Glomerular endothelial cell (primary cell): ENCODE measurements at regions not wholly inside any gene's neighbourhood (a gene's known extent, or its start where the extent isn't known, plus 50 kb on each side); places are given as distances from the start of the nearest gene placed in this dataset.
A peak's percentile ranks its signal among the peaks of the same experiment; 100 is the strongest.

Experiments used
- DNase-seq: peaks from one replicate; pipeline ENCODE4 v3.0.0-alpha.2; 2011; ENCODE audit warnings: low read depth, low spot score; ENCODE audit errors: extremely low read depth

DNA sequence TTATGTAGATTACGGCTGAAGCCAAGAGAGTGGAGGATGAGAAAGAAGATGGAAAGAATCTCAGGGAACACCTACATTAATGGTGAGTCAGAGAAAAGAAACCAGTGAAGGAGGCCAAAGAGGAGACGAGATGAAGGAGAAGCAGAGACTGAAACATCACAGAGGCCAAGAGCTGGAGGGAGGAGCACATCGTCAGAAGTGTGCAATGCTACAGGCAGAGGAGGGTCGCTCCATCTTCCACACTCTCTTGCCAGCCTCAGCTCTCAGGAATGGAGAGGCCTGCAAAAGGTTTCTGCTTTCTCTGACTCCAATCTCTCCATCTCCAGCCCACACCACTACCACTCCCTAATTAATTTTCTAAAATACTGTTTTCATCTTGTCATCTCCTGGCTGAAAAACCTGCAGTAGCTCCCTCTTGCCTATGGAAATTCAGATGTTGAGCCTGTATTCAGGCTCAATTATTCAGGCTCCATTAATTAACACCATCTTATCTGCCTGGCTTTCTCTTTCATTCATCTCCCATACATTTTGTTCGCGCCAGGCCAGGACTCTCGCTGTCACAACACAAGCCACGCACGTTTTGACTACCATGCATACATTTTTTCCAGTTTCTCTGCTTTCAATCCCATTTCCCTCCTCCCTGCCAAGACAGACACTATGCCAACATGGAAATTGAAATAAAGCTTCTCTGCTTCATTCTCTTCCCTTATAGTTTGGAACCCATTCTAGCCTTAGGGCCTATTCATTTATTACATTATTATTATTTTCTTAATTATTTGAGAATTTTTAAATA, 165.8 kb downstream of the INHBA start:
- no peak for DNase-seq

DNA sequence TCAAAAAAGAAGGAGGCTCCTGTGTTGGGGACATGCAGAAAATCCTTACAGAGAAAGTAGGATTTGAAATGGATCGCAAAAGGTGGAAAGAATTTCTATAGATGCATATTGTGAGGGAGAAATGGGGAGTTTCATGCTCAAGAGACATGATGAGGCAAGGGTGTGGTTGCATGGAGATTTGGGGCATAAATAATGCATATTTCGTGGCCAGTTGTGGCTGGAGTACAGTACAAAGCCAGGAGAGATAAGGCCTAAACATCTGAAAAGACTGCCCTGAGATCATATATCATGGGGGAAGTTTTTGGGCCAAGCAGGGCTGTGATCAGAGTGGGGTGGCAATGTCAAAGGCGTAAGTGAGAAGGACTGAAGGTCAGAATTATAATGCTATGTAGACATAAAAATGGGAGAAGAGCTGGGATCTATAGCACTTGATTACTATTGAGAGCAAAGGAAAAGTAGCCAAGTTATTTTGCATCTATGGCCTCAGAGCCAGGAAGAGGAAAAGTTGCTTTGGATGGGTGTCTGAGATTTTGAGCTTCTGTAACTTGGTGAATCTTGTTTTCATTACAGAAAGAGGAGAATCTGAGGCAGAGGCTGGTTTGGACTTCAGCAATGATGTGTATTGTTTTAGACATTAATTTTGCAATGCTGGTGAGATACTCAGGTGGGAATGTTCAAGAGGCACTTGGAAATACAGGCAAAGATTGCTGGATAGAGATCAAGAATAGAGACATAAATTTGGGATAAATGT, 166.6 kb downstream of the INHBA start:
- DNase-seq: no peak

DNA sequence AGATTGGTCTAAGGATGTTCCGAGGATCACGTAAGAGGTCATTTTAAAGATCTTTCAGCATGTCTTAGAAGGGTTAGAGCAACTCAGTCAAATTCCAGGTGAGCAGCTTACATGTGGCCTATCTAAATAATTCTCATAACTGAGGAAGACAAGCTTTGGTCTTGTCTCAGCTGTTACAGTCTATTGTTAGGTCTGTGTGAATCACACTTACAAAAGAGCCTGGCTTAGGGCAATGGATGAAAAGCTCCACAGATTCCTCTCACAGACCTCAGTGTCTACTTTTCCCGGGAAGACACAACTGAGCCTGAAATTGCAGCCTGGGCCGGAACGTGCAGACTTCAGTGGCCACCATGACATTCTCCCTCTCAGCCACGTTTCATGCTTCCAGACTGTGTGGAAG, 173.1 kb downstream of the INHBA start:
- no peak for DNase-seq

DNA sequence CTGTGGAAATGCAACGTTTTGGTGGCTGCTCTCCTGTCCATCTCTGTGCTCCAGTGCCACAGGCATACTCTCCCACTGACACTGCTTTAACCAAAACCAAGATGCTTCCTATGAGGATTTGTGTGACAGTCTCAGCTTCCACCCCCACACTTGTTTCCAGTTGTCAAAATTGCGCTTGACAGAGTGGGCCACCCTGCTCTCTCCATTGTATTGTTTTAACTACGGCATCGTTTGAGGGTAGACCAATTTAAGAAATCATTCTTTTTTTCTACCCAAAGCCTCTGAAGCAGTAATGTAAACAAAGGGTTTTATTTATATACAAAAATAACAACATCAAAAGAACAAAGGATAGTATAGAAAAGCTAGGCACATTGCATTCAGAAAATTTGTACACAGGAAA, 178.0 kb downstream of the INHBA start:
- DNase-seq: no peak

DNA sequence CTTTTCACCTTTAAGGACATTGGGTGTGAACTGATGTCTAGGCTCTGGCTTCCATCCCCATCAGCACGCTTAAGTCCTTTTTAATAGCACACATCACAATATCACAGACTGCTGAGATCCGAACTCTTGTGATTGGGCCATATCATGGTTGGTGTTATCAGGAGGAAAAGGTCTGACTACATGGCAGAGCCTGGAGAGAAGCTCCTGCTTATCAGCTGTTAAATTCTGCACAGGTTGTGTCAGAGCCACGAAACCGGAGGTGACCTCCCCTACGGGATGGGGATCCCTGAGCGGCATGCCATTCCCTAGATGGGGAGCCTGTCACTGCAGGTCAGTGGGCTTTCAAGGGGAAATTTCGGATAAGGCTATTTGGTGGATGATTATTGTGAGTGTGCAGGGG, 182.4 kb downstream of the INHBA start:
- DNase-seq: no peak

DNA sequence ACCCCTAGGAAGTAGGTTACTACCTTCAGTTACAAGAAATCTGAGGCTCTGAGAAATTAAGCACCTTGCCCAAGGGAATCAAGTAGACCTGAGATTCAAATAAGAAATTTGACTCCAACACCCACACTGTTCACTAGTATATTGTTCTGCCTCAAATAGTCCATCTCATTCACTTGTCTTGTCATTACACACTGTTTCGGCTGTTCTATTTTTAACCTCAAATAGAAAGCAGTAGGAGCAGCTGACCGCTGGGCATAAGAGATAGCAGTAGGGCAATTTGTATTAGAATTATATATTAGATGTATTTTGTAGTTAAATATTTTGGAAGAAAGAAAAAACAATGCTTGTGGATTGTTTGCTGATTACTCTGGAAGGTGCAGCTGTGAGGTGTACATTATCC, 185.1 kb downstream of the INHBA start:
- DNase-seq: no peak

DNA sequence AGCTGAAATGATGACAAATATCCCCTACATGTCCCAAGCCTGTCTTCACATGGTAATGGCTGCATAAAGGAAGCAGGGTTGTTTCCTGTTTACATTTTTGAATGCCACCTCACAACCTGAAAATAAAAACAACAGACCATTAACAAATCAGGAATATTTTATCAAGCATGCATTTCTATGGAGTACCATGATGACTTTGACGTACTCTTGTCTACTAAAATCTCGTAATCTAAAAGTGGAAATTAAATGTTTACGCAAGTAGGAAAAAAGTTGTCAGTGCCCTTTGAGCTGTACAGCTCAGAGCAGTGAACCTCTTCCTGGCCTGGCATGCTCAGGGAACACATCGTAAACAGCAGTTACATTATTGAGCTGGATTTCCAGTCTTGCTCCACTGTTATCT, 194.1 kb downstream of the INHBA start:
- peak; percentile 37 for DNase-seq

DNA sequence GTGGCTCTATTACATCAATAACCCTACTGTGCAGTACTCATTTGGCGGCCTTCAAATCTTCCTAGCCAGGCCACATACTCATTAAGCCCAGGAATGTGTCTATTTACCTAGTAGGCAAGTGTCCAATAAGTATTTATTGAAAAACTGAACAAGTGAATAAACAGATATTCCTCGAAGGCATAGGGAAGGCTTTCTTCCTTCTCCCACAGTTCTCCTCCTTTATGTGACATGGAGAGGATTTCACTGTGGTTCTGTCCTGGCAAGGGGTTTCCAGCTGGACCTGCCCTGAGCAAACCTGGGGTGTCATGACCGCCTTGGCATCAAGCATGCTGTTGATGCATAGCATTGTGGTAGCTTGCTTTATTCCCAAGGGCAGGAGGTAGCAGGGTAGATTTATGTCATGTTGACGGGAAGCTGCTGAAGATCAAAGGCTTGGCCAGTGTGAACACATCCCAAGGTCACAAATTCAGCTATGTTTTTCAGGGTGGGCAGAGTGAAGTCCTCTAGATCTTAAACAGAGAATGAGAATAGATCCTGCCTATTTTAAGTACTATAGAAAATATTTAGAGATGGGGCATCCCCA, 195.1 kb downstream of the INHBA start:
- DNase-seq: no peak

DNA sequence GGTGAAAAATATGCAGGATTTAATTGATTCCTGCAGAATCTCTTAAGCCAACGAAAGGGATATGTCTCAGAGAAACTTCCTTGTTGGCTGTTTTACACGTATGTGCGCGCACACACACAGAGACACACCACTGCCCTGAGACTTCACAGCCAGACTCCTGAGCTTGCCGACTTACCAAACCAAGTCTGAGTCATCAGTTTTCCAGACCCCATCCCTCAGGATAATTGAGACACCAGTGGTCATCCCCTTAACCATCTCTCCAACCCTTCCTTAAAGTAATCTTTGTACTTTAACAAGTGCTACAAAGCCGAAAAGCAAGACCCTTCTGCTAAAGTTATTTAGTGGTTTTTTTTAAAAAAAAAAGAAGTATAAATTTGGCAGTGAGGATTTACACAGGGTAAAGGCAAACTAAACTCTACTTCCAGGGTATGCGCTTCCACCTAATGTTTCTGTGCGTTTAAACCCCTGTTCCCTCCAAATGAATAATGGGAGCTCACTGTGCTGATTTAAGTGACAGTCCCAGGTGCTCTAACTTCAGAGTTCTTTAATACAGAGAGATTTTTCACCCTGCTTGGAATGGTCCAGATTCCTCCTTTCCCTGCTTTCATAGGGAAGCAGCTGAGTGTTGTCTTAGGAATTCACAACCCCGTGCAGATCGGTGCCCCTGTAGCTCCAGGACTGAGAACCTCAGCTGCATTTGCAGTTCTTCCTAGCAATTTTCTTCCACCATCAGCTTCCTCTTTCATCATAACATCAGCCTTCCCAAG, 198.5 kb downstream of the INHBA start:
- no peak for DNase-seq

DNA sequence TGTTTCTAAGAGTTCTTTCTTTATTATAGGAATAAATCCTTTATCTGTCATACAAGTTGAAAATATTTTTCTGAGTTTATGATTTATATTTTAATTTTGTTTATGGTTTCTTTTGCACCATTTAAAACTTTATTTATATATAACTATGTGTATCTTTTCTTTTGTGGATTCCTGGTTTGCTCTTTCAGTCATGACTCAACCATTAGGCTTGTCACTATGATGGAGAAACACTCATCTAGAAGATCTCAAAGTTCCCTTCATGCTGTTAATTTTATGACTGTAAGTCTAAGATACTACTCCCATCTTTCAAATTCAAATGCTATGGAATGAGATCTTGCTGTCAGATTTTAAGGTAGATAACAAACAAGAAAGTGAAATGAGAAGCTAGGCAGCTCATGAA, 199.5 kb downstream of the INHBA start:
- DNase-seq: no peak

DNA sequence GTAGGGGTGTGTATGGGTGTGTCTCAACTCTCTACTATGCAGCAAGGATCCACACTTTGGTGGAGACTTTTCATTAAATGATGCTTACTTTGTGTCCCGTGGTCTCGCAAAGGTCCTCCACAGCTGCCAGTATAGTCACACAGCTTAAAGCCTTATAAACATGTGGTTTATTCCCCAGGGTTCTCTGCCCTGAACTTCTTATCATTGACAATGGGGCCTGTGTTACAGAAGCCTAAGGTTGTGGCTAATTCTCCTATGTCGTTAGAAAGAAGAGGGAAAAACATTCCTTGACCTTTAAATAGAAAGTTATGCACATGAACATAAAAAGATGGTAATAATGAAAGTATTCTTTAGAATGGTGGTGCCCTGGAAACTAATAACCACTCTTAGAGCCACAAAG, 201.4 kb downstream of the INHBA start:
- DNase-seq: no peak

DNA sequence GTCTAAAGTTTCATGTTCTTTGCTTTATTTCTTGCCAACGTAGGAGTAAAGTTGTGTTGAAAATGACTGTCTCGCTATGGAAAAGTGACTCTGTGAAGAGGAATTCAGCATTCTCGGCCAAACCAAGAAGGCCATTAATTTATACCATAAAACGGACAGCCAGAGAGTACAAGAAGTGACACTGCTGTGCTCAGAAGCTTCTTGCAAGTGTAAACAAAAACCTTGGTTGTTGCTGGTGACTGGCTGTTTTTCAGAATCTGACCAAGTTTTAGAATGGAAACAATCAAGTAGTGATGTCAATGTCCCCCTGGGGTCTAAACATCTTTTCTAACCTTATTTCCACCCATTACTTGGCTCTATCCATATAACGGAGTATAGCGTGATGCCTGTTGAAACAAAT, 201.9 kb downstream of the INHBA start:
- no peak for DNase-seq

DNA sequence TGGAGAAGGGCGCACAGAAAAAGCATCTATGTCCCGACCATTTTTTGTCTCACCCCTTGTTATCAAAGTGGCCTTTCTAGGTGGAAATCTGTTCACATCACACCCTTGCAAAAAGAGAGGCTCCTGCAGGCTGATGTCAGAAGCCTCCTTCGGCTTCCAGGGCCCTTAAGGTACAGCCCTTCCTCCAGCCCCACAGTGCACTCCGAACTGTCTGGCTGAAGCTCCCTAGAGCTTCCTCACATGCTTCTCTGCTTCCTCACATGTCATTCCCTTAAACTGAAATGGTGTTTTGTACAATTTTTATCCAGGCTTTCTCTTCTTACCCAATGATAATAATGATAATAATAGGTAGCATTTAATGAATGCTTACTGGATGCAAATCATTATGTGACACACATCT, 210.3 kb downstream of the INHBA start:
- no peak for DNase-seq

DNA sequence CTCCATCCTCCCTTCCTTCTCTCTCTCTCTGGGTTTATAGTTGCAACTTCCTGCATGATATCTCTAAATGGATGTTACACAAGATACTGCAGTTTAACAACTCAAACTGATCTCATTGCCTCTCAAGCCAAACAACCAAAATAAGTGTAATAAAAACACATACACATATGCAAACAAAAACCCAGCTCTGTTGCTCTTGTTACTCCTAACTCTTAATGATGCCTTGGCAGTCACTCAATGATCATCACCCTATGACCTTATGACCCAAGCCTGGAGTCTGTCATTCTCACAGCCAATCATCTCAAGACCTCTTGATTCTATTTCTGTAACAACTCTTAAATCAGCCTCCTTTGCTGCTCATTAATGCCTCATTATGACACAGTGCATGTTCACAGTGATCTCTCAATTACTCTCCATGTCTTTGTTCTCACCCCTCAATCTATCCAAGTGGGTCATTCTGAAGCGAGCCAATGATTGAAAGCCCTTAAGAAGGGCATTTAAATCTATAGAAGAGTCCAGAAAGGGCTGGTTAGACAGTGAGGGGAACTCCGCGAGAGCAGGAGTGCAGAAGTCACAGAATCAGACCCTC, 210.9 kb downstream of the INHBA start:
- DNase-seq: no peak

DNA sequence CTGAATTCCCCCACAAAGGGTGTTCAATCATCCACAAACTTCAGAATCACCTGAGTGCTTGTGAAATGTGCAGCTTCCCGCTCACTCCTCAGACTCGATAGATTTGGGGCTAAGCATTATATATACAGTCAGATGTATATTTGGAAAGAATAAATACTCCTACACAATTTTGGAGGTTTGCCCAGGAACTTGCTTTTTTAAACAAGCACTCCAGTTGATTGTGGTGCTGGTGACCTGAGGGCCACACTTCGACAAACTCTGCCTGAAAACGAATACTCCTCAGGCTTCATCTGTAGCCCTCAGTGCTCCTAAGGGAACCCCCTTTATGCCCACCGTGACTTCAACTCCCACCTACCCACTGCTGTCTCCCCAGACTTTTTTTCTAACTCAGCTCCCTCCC, 211.6 kb downstream of the INHBA start:
- DNase-seq: no peak

DNA sequence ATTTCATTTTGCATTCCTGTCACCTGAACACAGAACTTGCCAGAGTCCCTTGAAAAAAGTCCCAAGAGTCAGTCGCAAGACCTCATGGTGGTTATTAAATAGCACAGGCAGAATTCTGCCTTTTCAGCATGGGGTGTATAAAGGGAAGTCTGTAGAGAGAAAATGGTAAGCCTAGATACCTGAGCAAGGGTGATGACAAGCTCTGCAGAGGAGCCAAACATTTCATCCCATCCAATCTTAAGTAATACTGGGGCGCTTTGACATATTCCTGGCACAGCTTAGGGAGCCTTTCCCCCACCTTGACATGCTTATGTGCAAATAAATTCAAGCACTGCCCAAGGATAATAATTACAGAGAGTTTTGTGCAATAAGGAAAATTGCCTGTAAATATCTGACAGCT, 213.0 kb downstream of the INHBA start:
- no peak for DNase-seq

DNA sequence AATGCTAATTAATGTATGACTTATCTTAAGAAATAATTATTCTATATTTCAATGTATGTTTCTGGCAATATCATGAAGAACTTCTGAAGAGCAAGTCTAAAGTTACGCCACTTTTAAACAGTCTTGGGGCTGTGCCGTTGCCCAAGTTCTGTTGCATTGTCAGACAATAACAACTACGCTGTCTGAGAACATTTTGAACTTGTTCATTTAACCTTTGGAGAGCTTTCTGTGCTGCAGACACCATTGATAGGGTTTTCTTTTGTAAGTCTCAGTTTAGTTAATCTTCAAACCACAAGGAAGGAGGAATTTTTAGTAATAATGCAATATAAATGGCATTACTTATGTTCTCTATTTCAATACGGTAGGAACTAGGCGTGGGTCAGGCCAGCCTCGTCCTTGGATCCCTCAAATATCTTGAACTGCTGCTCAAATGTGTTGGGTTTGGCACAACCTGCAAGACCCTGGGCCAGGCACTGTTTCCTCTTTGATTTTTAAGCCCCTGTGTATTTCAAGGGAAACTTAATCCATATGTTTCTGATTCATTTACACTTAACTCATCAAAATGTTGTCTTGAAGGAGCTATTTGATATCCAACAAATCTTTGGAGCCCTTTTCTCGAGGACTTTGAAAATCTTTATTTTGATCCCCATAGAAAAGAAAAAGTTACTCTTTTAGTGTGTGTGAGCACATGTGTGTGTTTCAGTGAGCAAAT, 215.5 kb downstream of the INHBA start:
- DNase-seq: no peak

DNA sequence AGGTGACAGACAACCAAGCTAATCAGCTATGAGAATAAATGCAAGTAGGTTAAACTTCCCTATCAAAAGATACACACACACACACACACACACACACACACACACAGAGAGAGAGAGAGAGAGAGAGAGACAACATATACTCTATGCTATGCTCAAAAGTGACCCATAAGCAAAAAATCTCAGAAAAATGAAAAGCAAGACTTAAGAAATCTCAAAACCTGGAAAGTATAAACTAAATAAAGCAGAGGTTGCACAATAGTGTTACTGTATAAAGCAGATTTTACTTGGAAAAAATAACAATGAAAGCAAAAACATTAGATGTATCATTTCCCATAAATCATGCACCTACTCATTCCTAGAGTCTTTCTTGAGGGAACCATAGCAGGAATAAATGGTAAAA, 221.5 kb downstream of the INHBA start:
- DNase-seq: no peak

DNA sequence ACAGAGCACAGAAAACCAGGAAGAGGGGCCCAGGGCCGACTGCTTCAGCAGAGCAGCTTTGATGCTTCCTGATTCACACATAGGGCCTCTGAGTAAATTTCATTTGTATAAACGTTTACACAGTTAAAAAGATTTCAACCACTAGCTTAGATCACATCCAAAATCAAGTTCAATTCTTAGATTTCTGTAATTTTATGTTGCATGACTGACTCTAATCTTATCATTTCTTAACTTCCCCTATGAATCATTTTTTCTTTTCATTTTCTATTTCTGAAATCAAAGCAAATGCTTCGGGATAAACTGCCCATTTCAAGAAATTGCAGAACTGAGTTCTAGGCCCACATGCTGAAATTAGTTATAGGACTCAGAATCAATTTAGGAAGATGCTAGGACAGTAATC, 224.7 kb downstream of the INHBA start:
- DNase-seq: no peak

DNA sequence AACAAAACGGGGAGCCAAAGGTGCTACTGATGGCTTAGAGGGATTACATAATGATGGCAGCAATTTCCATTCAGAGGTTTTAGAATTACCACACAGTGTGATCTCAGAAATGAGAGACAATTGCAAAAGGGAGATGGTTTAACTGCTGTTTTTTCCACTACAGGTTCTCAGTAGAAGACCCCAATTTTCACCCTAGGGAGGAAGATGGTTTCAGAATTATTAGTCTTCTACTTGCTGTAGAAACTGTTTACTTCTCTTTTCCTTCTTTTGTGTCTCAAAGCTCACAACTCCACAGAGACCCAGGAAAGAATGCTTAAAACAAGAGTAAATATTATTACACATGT, 226.5 kb downstream of the INHBA start:
- DNase-seq: no peak
